ENCODE measurements at regions not wholly inside any gene's neighbourhood (a gene's known extent, or its start where the extent isn't known, plus 50 kb on each side); places are given as distances from the start of the nearest gene placed in this dataset.

DNA sequence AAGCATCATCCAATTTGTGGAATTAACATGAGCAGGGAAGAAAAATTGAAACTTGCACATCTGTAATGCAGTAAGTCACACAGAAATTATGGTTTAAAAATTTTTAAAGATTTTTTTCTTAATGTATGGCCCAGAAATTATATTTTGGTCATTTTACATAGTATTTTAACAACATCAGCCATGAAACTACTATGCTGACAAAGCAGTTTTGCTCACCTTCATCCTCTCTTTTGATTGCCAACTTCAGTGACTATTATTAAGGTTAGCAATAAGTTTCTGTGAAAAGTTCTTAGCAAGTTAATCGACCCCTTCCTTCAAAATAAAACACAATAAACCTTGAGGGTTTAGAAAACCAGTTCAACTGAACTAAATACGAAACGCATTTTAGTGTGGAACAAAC, 1347.0 kb downstream of the EPHA7 start:
- H3K4me3 ChIP-seq (ENCODE audit: low read depth, low read length), result no peak overlapping the region
- TF ChIP-seq, protein P1, sequence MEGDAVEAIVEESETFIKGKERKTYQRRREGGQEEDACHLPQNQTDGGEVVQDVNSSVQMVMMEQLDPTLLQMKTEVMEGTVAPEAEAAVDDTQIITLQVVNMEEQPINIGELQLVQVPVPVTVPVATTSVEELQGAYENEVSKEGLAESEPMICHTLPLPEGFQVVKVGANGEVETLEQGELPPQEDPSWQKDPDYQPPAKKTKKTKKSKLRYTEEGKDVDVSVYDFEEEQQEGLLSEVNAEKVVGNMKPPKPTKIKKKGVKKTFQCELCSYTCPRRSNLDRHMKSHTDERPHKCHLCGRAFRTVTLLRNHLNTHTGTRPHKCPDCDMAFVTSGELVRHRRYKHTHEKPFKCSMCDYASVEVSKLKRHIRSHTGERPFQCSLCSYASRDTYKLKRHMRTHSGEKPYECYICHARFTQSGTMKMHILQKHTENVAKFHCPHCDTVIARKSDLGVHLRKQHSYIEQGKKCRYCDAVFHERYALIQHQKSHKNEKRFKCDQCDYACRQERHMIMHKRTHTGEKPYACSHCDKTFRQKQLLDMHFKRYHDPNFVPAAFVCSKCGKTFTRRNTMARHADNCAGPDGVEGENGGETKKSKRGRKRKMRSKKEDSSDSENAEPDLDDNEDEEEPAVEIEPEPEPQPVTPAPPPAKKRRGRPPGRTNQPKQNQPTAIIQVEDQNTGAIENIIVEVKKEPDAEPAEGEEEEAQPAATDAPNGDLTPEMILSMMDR (IDR thresholded peaks at IDR 0.05; ENCODE audit: low read depth, low read length), result no peak
- TF ChIP-seq POLR2A (IDR thresholded peaks at IDR 0.05; ENCODE audit: extremely low read depth, insufficient read length), result no peak
- TF ChIP-seq MYC (IDR thresholded peaks at IDR 0.05; ENCODE audit: low read depth, low read length), result no peak
- no peak for TF ChIP-seq MAX (IDR thresholded peaks at IDR 0.05; ENCODE audit: low read depth, low read length)
- DNase-seq (ENCODE audit: low read depth), result no peak

GRCh38 chr6:92069781-92070180, 1349.6 kb downstream of the EPHA7 start:
- no peak for DNase-seq (ENCODE audit: low read depth)
- TF ChIP-seq MYC (IDR thresholded peaks at IDR 0.05; ENCODE audit: low read depth, low read length) (no peak), POLR2A (IDR thresholded peaks at IDR 0.05; ENCODE audit: extremely low read depth, insufficient read length) (no peak), MAX (IDR thresholded peaks at IDR 0.05; ENCODE audit: low read depth, low read length) (no peak)
- TF ChIP-seq, protein P1 (IDR thresholded peaks at IDR 0.05; ENCODE audit: low read depth, low read length), result no peak
- H3K4me3 ChIP-seq (ENCODE audit: low read depth, low read length), result no peak overlapping the region

- no peak for TF ChIP-seq POLR2A (IDR thresholded peaks at IDR 0.05; ENCODE audit: extremely low read depth, insufficient read length)
- TF ChIP-seq, protein P1 (IDR thresholded peaks at IDR 0.05; ENCODE audit: low read depth, low read length), result no peak
- TF ChIP-seq MAX (IDR thresholded peaks at IDR 0.05; ENCODE audit: low read depth, low read length), result no peak
- TF ChIP-seq MYC (IDR thresholded peaks at IDR 0.05; ENCODE audit: low read depth, low read length), result no peak
- DNase-seq (ENCODE audit: low read depth), result no peak
- H3K4me3 ChIP-seq (ENCODE audit: low read depth, low read length), result no peak overlapping the region
These were observed 1366.8 kb downstream of the EPHA7 start for GRCh38 chr6:92052513-92052912.

DNA sequence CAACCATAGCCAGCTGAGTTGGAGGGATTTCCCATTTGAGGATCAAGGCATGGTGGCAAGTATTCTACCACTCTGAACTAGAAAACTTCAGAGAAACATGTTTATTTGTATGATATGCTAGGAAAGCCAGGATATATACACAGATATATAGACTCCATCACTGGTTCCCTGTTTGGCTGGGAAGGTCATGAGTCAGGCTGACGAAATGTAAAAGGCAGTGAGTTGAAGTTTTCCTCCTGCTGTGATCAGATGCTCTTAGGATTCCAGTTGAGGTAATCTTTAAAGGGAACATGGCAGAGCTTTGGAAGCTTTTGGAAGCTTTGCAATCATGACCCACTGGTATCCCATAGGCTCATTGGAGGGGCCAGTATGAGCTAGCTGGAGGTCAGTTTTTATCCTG, 1369.1 kb downstream of the EPHA7 start:
- TF ChIP-seq POLR2A (IDR thresholded peaks at IDR 0.05; ENCODE audit: extremely low read depth, insufficient read length), result no peak
- TF ChIP-seq MAX (IDR thresholded peaks at IDR 0.05; ENCODE audit: low read depth, low read length), result no peak
- TF ChIP-seq MYC (IDR thresholded peaks at IDR 0.05; ENCODE audit: low read depth, low read length), result no peak
- TF ChIP-seq, protein P1 (IDR thresholded peaks at IDR 0.05; ENCODE audit: low read depth, low read length), result no peak
- DNase-seq (ENCODE audit: low read depth), result no peak
- no peak overlapping the region for H3K4me3 ChIP-seq (ENCODE audit: low read depth, low read length)

GRCh38 chr6:92047860-92048259, 1371.5 kb downstream of the EPHA7 start:
- no peak for TF ChIP-seq MYC (IDR thresholded peaks at IDR 0.05; ENCODE audit: low read depth, low read length)
- TF ChIP-seq, protein P1 (IDR thresholded peaks at IDR 0.05; ENCODE audit: low read depth, low read length), result no peak
- TF ChIP-seq MAX (IDR thresholded peaks at IDR 0.05; ENCODE audit: low read depth, low read length), result no peak
- TF ChIP-seq POLR2A (IDR thresholded peaks at IDR 0.05; ENCODE audit: extremely low read depth, insufficient read length), result no peak
- no peak overlapping the region for H3K4me3 ChIP-seq (ENCODE audit: low read depth, low read length)
- DNase-seq (ENCODE audit: low read depth), result no peak
